T-cell (primary cell): ENCODE measurements at regions not wholly inside any gene's neighbourhood (a gene's known extent, or its start where the extent isn't known, plus 50 kb on each side); places are given as distances from the start of the nearest gene placed in this dataset.

Experiments
- ATAC-seq, 4 experiments: fragments of 200-7000 bp in 3 of 4; fragments of 150-1000 bp in 1 of 4; cut with Tn5 transposase; replicated peaks in 1 of 4; 1 replicate in 3 of 4; 2 replicates in 1 of 4; pipeline ENCODE4 v1.10.0; 2021; ENCODE audit warnings: moderate library complexity in 3 of 4, mild to moderate bottlenecking in 2 of 4, moderate number of reproducible peaks in 1 of 4
- CTCF ChIA-PET, 2 donors: fragments of 300-600 bp; sonication (Branson Sonifier 250); formaldehyde crosslinking; loops; one replicate each; lab custom pipeline; 2022; ENCODE audit warnings: antibody characterized with exemption in 2 of 2; lab: Charles Lee
- POLR2A ChIA-PET, 2 donors: fragments of 300-600 bp; sonication (Branson Sonifier 250); formaldehyde crosslinking; loops; one replicate each; lab custom pipeline; 2022; ENCODE audit warnings: antibody characterized with exemption in 2 of 2; lab: Charles Lee
- DNase-seq, 35 experiments: peaks; one replicate each; pipeline versions ENCODE4 v3.0.0 to v3.0.0-alpha.2; 2013 to 2023
- H3K27ac ChIP-seq: one replicate; pipeline ENCODE4 v1.5.1; 2013; ENCODE audit warnings: low read length
- H3K27me3 ChIP-seq, 2 experiments: replicated peaks in 1 of 2; 1 replicate in 1 of 2; 2 replicates in 1 of 2; pipeline versions ENCODE4 v1.6.1 to v1.7.0; 2013; ENCODE audit warnings: low read length in 1 of 2, mixed read lengths in 1 of 2; ENCODE audit not compliant: control insufficient read depth in 2 of 2, insufficient read depth in 2 of 2; ENCODE audit errors: extremely low read depth in 1 of 2
- H3K36me3 ChIP-seq, 2 donors: 1 replicate in 1 of 2; 2 replicates in 1 of 2; pipeline versions ENCODE4 v1.6.1 to v1.7.0; 2013; ENCODE audit warnings: low read length in 1 of 2; ENCODE audit not compliant: control insufficient read depth in 2 of 2, insufficient read depth in 1 of 2; ENCODE audit errors: extremely low read depth in 1 of 2
- H3K4me1 ChIP-seq, 2 experiments: 1 replicate in 1 of 2; 2 replicates in 1 of 2; pipeline versions ENCODE4 v1.6.1 to v1.7.0; 2013; ENCODE audit warnings: low read length in 2 of 2, mixed read lengths in 1 of 2; ENCODE audit not compliant: insufficient read depth in 2 of 2, control insufficient read depth in 1 of 2; ENCODE audit errors: extremely low read depth in 1 of 2
- H3K4me3 ChIP-seq, 2 donors: 1 replicate in 1 of 2; 2 replicates in 1 of 2; pipeline versions ENCODE4 v1.5.1 to v1.7.0; 2013; ENCODE audit warnings: mild to moderate bottlenecking in 2 of 2, low read length in 1 of 2, moderate library complexity in 1 of 2; ENCODE audit not compliant: control insufficient read depth in 1 of 2; ENCODE audit errors: extremely low read depth in 1 of 2
- H3K9me3 ChIP-seq: 2 replicates; pipeline ENCODE4 v1.7.0; 2013
- H3K27ac Mint-ChIP-seq, 2 donors: one replicate each; pipeline ENCODE4 v1.8.0; 2020 to 2021; ENCODE audit warnings: mild to moderate bottlenecking in 2 of 2, mixed read lengths in 2 of 2
- H3K27me3 Mint-ChIP-seq, 2 donors: one replicate each; pipeline ENCODE4 v1.8.0; 2021 to 2022; ENCODE audit warnings: mixed read lengths in 2 of 2
- H3K36me3 Mint-ChIP-seq: one replicate; pipeline ENCODE4 v1.8.0; 2021; ENCODE audit warnings: mixed read lengths
- H3K4me1 Mint-ChIP-seq, 3 donors: one replicate each; pipeline ENCODE4 v1.8.0; 2020 to 2022; ENCODE audit warnings: mixed read lengths in 3 of 3, mild to moderate bottlenecking in 1 of 3
- H3K4me3 Mint-ChIP-seq, 3 donors: one replicate each; pipeline ENCODE4 v1.8.0; 2020 to 2022; ENCODE audit warnings: mild to moderate bottlenecking in 3 of 3, mixed read lengths in 3 of 3, moderate library complexity in 3 of 3
- H3K9me3 Mint-ChIP-seq, 3 donors: one replicate each; pipeline ENCODE4 v1.8.0; 2020 to 2022; ENCODE audit warnings: mixed read lengths in 3 of 3
- WGBS: methylation state at CpG from one replicate; pipeline ENCODE4 v1.1.5; 2013; ENCODE audit warnings: missing lambda C conversion rate; ENCODE audit not compliant: insufficient coverage; 5-methylcytosine and 5-hydroxymethylcytosine counted together

- peaks cover 0 to 9% (median 7%) of the 10 kb centered on the region in 3 donors for H3K4me1 Mint-ChIP-seq
- WGBS, result no CpG with 5 or more reads among the region's 2 CpGs
- Histone ChIP-seq H3K4me3 (no peak overlapping the region), H3K9me3 (no peaks in the 10 kb centered on the region), H3K27ac (no peak overlapping the region), H3K4me1 (no peaks in the 10 kb centered on the region), H3K36me3 (no peaks in the 10 kb centered on the region), H3K27me3 (no peaks in the 10 kb centered on the region)
- no peaks in the 10 kb centered on the region for H3K36me3 Mint-ChIP-seq
- no peak overlapping the region for H3K27ac Mint-ChIP-seq
- ChIA-PET POLR2A (interaction anchor here in 1 of 2 donors (0.6 kb wide), 1 partner anchor 36 kb away, joined by 4 read pairs; no protein-coding TSS in a partner anchor), CTCF (interaction anchor here in 1 of 2 donors (0.9 kb wide), 1 partner anchor 457 kb away, joined by 4 read pairs; no protein-coding TSS in a partner anchor)
- H3K4me3 Mint-ChIP-seq, result no peak overlapping the region
- peaks cover 0 to 12% of the 10 kb centered on the region in 2 donors for H3K27me3 Mint-ChIP-seq
- DNase-seq (no peak), ATAC-seq (no peak)
- H3K9me3 Mint-ChIP-seq, result no peaks in the 10 kb centered on the region
Measured at GRCh38 chrX:39810901-39811300, 286.9 kb downstream of the BCOR start.

- POLR2A ChIA-PET, result interaction anchor here in 1 of 2 donors (0.6 kb wide), 1 partner anchor 32 kb away, joined by 3 read pairs; no protein-coding TSS in a partner anchor
- CTCF ChIA-PET, result interaction anchor here in 1 of 2 donors (0.9 kb wide), 1 partner anchor 457 kb away, joined by 4 read pairs; no protein-coding TSS in a partner anchor
- H3K27ac Mint-ChIP-seq, result no peak overlapping the region
Measured at GRCh38 chrX:39811376-39811775, 286.4 kb downstream of the BCOR start.

DNA sequence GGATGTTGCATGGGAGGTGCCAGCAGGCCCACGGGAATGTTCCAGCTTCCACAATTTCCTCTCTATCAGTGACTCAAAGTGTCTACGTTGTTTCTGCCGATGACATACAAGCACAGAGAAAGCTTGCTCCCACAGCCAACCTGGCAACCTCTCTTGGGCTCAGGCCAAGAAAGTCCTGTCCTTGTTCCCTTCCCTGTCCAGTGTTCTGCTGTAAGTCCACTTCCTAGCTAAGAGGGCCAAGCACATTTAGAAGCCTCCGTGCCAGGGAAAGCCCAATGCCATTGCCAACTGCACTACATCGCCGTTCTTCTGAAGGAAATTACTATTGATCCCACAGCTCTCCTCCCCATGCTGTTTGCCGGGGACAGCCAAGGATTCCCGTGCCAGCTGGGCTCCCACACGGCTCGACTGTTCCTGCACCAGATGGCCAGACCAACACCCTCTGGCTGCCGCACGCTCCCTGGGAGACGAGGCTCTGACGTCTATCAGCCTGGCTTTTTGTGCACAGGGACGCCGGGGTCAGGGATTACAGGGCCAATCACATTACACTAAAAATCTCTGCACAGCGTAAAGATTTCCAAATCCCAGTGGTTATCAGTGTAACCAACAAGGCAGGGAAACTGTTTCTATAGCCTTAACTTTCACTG, 284.0 kb downstream of the BCOR start:
- no peak for DNase-seq
- H3K36me3 ChIP-seq, result no peaks in the 10 kb centered on the region
- H3K27ac ChIP-seq, result no peak overlapping the region
- ATAC-seq, result no peak
- Mint-ChIP-seq H3K9me3 (no peaks in the 10 kb centered on the region), H3K27me3 (peaks cover 3 to 21% of the 10 kb centered on the region in 2 donors), H3K4me3 (no peak overlapping the region), H3K4me1 (peaks cover 15 to 18% (median 18%) of the 10 kb centered on the region in 3 donors), H3K36me3 (no peaks in the 10 kb centered on the region), H3K27ac (no peak overlapping the region)
- POLR2A ChIA-PET, result no interaction called here
- 97% methylated on average over 6 of the region's 17 CpGs for WGBS
- no peak overlapping the region for H3K4me3 ChIP-seq
- peaks cover 0 to 8% of the 10 kb centered on the region in 2 experiments for H3K4me1 ChIP-seq
- H3K27me3 ChIP-seq, result peaks cover 0 to 7% of the 10 kb centered on the region in 2 experiments
- H3K9me3 ChIP-seq, result no peaks in the 10 kb centered on the region
- CTCF ChIA-PET, result interaction anchor here in 1 of 2 donors (0.7 to 1.0 kb wide), 2 partner anchors 453 to 655 kb away, joined by 4 to 6 read pairs; no protein-coding TSS in a partner anchor

More at GRCh38 chrX:39811376-39811775, 286.4 kb downstream of the BCOR start:
- Mint-ChIP-seq H3K4me1 (peaks cover 0 to 9% (median 7%) of the 10 kb centered on the region in 3 donors), H3K4me3 (no peak overlapping the region), H3K36me3 (no peaks in the 10 kb centered on the region), H3K9me3 (no peaks in the 10 kb centered on the region), H3K27me3 (peaks cover 0 to 8% of the 10 kb centered on the region in 2 donors)
- Histone ChIP-seq H3K9me3 (no peaks in the 10 kb centered on the region), H3K4me1 (no peaks in the 10 kb centered on the region), H3K27me3 (no peaks in the 10 kb centered on the region), H3K27ac (no peak overlapping the region), H3K36me3 (no peaks in the 10 kb centered on the region), H3K4me3 (no peak overlapping the region)
- DNase-seq (no peak), ATAC-seq (no peak)
- WGBS, result 89% methylated on average over 5 of the region's 8 CpGs

GRCh38 chrX:39814391-39814790, 283.4 kb downstream of the BCOR start:
- peak in 33 of 35 experiments; percentile 5 to 75 (median 33) for DNase-seq
- no peak overlapping the region for H3K4me3 ChIP-seq
- ATAC-seq, result peak in 3 of 4 experiments; percentile 49 to 64 (median 61)
- ChIA-PET CTCF (interaction anchor here (0.6 to 1.0 kb wide), 5 partner anchors 26 to 654 kb away, joined by 3 to 6 read pairs (median 4); no protein-coding TSS in a partner anchor), POLR2A (no interaction called here)
- no peaks in the 10 kb centered on the region for H3K36me3 Mint-ChIP-seq
- H3K36me3 ChIP-seq, result no peaks in the 10 kb centered on the region
- H3K4me1 Mint-ChIP-seq, result peaks cover 15 to 18% (median 18%) of the 10 kb centered on the region in 3 donors
- no peak overlapping the region for H3K4me3 Mint-ChIP-seq
- no peaks in the 10 kb centered on the region for H3K9me3 ChIP-seq
- WGBS, result 17% methylated on average over 1 of the region's 4 CpGs
- H3K27me3 ChIP-seq, result peaks cover 0 to 8% of the 10 kb centered on the region in 2 experiments
- peaks cover 4 to 21% of the 10 kb centered on the region in 2 donors for H3K27me3 Mint-ChIP-seq
- H3K9me3 Mint-ChIP-seq, result no peaks in the 10 kb centered on the region
- peaks cover 0 to 8% of the 10 kb centered on the region in 2 experiments for H3K4me1 ChIP-seq
- no peak overlapping the region for H3K27ac Mint-ChIP-seq
- no peak overlapping the region for H3K27ac ChIP-seq

GRCh38 chrX:39815631-39816030, 282.1 kb downstream of the BCOR start:
- ChIA-PET POLR2A (interaction anchor here in 1 of 2 donors (0.6 kb wide), 1 partner anchor 39 kb away, joined by 4 read pairs; no protein-coding TSS in a partner anchor), CTCF (interaction anchor here in 1 of 2 donors (0.5 to 0.6 kb wide), 2 partner anchors 199 to 299 kb away, joined by 5 to 9 read pairs; no protein-coding TSS in a partner anchor)
- no peak overlapping the region for H3K4me3 Mint-ChIP-seq
- peaks cover 18 to 21% (median 18%) of the 10 kb centered on the region in 3 donors for H3K4me1 Mint-ChIP-seq
- H3K27ac Mint-ChIP-seq, result no peak overlapping the region
- H3K27me3 ChIP-seq, result peaks cover 0 to 16% of the 10 kb centered on the region in 2 experiments
- no peak overlapping the region for H3K4me3 ChIP-seq
- WGBS, result no CpG with 5 or more reads among the region's 1 CpG
- H3K27ac ChIP-seq, result no peak overlapping the region
- H3K36me3 Mint-ChIP-seq, result no peaks in the 10 kb centered on the region
- no peak for DNase-seq
- no peaks in the 10 kb centered on the region for H3K36me3 ChIP-seq
- H3K9me3 Mint-ChIP-seq, result no peaks in the 10 kb centered on the region
- ATAC-seq, result no peak
- peaks cover 14 to 26% of the 10 kb centered on the region in 2 donors for H3K27me3 Mint-ChIP-seq
- peaks cover 0 to 12% of the 10 kb centered on the region in 2 experiments for H3K4me1 ChIP-seq
- no peaks in the 10 kb centered on the region for H3K9me3 ChIP-seq
